GM12872 (cell line): ENCODE measurements at regions not wholly inside any gene's neighbourhood (a gene's known extent, or its start where the extent isn't known, plus 50 kb on each side); places are given as distances from the start of the nearest gene placed in this dataset.

Source experiments
- TF ChIP-seq, protein P1 (sequence below): IDR thresholded peaks from 3 replicates; pipeline ENCODE4 v1.5.1; 2011; ENCODE audit warnings: low read depth, mild to moderate bottlenecking, low read length, moderate library complexity; ENCODE audit not compliant: insufficient read depth

DNA sequence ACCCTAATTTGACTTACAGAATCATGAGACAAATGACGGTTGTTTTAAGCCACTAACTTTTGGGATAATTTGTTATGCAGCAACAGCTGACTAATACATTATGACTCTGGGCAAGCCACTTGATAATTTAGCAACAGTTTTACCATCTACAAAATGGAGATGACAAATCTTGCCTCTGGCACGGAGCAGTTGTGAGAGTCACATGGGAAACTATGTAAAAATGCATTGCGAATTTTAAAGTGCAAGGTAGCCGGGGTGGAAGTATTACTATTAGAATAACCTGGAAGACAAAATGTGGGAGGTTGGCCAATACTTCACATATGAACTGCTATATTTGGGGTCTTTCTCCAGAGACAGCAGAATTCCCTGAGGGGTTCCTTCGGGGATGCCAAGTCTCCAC is 328.7 kb downstream of the CTTN start:
- TF ChIP-seq, protein P1, sequence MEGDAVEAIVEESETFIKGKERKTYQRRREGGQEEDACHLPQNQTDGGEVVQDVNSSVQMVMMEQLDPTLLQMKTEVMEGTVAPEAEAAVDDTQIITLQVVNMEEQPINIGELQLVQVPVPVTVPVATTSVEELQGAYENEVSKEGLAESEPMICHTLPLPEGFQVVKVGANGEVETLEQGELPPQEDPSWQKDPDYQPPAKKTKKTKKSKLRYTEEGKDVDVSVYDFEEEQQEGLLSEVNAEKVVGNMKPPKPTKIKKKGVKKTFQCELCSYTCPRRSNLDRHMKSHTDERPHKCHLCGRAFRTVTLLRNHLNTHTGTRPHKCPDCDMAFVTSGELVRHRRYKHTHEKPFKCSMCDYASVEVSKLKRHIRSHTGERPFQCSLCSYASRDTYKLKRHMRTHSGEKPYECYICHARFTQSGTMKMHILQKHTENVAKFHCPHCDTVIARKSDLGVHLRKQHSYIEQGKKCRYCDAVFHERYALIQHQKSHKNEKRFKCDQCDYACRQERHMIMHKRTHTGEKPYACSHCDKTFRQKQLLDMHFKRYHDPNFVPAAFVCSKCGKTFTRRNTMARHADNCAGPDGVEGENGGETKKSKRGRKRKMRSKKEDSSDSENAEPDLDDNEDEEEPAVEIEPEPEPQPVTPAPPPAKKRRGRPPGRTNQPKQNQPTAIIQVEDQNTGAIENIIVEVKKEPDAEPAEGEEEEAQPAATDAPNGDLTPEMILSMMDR: no peak

DNA sequence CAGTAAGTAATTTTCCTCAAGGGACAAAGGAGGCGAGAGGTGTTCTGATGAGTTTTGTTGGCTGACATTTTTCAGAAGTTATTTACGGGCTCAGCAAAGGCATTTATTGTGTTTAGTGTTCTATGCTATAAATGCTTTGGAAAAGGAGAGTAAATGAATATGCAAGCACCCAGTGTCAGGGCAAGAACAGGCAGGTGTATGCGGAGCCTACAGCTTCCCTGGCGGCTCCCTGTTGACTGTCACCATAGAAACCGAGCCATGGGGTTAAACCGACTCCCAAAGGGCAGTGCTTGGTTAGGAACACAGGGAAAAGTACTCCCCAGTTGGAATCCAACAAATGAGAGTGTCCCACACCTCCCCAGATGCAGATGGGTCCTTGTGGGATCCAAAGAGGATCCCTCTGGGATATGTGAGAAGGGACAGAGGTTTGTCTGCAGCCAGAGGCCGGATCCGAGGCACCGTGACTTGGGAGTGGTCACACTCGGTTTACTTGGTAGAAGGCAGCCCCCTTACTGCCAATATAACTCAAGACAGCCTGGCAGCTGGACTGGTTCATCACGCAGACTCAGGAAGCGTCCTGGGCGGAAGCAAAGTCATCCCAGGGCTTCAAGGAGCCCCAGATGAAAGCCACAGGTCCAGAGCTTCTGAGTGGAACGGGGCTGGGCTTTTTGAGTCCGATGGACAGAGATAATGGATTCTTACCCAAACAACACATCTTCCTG is 329.7 kb downstream of the CTTN start:
- TF ChIP-seq, protein P1: no peak

DNA sequence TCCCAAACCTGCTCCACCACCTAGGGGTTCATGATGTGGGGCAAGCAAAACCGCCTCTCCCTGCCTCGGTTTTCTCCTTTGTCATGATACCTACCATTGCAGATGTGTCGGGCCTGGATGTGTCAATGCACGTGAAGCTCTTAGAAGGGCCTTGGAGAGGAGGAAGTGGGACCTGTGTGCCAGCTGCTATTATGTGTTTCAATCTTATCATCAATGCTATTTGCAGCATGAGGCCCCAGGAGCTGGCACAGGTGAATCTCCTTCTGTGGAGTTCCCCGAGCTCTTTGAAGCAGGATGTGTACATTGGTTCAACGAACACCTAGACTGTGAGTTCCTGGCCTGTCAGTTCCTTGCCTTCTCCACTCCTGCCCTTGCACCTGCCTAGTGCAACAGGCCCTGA is 331.6 kb downstream of the CTTN start:
- TF ChIP-seq, protein P1: no peak

DNA sequence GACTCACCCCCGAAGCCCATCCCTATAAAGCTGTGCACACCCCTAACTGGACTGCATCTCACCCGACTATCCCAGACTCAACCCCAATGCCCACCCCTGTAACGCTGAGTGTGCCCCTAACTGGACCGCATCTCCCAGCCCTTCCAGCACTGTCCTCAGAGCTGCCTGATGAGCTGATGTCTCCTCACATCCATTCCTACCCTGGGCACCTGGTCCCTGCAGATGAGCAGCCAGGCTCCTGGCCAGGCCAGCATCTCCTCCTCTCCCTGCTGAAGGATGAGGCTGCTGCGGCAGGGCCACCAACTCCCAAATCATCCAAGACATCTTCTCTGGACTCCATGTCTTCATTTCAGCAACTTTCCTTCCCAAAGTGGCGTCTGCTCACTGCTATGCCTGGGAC is 332.1 kb downstream of the CTTN start:
- TF ChIP-seq, protein P1: no peak

DNA sequence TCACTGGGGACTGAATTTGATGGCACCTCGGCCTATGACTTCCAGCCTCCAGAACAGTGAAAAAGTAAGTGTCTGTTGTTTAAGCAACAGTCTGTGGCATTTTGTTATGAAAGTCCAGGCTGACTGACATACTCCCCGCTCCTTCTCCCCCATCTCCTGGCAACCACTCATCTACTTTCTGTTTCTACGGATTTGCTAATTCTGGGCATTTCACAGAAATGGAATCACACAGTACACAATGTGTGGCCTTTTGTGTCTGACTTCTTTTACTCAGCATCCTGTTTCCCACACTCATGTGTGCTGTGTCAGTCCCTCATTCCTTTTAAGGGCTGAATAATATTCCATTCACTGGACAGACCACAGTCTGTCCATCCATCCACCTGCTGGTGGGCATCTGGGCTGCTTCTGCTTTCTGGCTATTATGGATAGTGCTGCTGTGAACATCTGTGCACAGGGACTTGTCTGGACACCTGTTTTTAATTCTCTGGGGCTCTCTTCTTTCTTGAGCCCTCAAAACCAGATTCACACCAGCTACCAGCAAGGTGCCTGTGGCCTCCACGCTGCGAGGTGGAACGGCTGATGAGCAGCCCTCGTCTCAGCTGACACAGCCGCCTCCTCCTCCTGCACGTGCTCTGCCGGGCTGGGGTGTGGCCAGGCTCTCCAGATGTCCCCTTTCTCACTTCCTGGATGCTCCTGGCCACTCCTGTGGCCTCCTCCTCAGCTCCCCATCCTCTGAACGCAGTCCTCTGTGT is 333.1 kb downstream of the CTTN start:
- TF ChIP-seq, protein P1: no peak

DNA sequence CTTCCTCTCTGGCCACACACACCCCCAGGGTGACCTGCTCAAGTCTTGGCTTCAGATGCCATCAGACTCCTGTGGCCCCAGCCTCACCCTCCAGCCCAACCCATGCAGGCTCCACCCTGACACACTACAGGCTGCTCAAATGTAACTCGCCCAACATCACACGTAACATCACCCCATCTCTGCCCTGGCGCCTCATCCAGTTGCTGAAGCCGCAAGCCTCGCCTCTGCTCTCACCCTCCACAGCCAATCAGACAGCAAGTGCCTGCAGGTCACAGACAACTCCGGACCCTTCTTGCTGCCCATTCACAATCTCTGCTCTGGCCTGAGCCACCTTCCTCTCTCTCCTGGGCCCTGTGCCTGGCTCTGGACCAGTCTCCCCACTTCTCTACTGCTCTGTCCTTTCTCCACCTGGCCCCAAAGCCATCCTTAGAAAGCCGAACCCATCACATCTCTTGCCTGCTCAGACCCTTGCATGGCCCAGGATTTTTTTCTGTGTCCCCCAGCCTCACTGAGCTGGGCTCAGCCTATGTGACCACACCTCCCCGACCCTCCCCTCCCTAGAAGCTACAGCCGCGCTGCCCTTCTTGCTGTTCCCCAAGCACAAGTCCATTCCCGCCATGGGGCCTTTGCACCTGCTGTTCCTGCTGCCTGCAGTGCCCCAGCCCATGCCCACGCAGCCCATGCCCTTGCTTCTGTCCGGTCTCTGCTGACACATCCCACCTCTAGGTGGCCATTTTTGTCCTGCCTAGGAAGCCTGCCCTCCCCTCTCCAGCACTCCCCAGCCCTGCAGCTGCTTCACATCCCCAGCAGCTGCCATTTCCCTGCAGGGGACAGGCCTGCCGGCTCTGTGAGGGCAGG is 333.9 kb downstream of the CTTN start:
- TF ChIP-seq, protein P1: no peak

DNA sequence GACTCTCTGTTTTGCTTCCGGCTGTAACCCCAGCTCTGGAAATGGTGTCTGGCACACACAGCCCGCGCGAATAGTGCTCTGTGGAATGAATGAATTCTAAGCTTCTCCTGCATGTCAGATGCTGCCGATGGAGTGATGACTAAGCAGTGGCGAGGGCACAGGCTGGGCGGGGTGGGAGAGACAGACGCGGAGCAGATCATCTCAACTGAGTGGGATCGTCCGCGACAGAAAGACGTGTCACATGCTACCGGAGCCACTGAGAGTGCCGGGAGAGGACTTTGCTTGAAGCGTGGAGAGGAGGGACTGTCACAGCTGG is 334.5 kb downstream of the CTTN start:
- TF ChIP-seq, protein P1: no peak
